WTC11 (cell line): ENCODE measurements at regions not wholly inside any gene's neighbourhood (a gene's known extent, or its start where the extent isn't known, plus 50 kb on each side); places are given as distances from the start of the nearest gene placed in this dataset.

Experiments
- ATAC-seq: fragments of 200-7000 bp; cut with Tn5 transposase; 2 replicates; pipeline ENCODE4 v1.10.0; 2021; ENCODE audit warnings: mild to moderate bottlenecking, moderate library complexity
- CTCF ChIA-PET: fragments of 300-600 bp; sonication (Branson Sonifier 250); formaldehyde crosslinking; loops from one replicate; lab custom pipeline; 2021; ENCODE audit warnings: antibody characterized with exemption; lab: Charles Lee
- POLR2A ChIA-PET: fragments of 350-600 bp; sonication (Branson Sonifier 250); formaldehyde crosslinking; loops from one replicate; lab custom pipeline; 2021; ENCODE audit warnings: antibody characterized with exemption; lab: Charles Lee
- DNase-seq: peaks from one replicate; pipeline ENCODE4 v3.0.0; 2021; ENCODE audit warnings: low spot score
- H3K27ac Mint-ChIP-seq: 2 replicates; pipeline ENCODE4 v1.8.0; 2021; ENCODE audit warnings: mixed read lengths
- H3K27me3 Mint-ChIP-seq: 2 replicates; pipeline ENCODE4 v1.8.0; 2021; ENCODE audit warnings: low read depth, mild to moderate bottlenecking, moderate library complexity, mixed read lengths
- H3K36me3 Mint-ChIP-seq: 2 replicates; pipeline ENCODE4 v1.8.0; 2021; ENCODE audit warnings: mixed read lengths
- H3K4me1 Mint-ChIP-seq: 2 replicates; pipeline ENCODE4 v1.8.0; 2022; ENCODE audit warnings: mixed read lengths
- H3K4me3 Mint-ChIP-seq: 2 replicates; pipeline ENCODE4 v1.8.0; 2021; ENCODE audit warnings: mild to moderate bottlenecking, moderate library complexity, mixed read lengths
- H3K9me3 Mint-ChIP-seq: 2 replicates; pipeline ENCODE4 v1.8.0; 2021; ENCODE audit warnings: mixed read lengths
- ATF1 ChIP-seq: sonication (generic); formaldehyde crosslinking; IDR thresholded peaks from 2 replicates; pipeline ENCODE4 v1.8.1; 2023; ENCODE audit warnings: mild to moderate bottlenecking, moderate library complexity, missing genetic modification reagents
- CBFB ChIP-seq: sonication (generic); formaldehyde crosslinking; IDR thresholded peaks from 2 replicates; pipeline ENCODE4 v1.8.1; 2022; ENCODE audit warnings: mild to moderate bottlenecking, low read depth, missing genetic modification reagents
- ESRRA ChIP-seq: sonication (generic); formaldehyde crosslinking; IDR thresholded peaks from 2 replicates; pipeline ENCODE4 v1.8.1; 2022; ENCODE audit warnings: mild to moderate bottlenecking, missing genetic modification reagents, borderline replicate concordance
- NR2C2 ChIP-seq: sonication (generic); formaldehyde crosslinking; IDR thresholded peaks from 2 replicates; pipeline ENCODE4 v1.8.0; 2022; ENCODE audit warnings: mild to moderate bottlenecking, missing genetic modification reagents
- NR3C1 ChIP-seq: sonication (generic); formaldehyde crosslinking; conservative IDR thresholded peaks from 2 replicates; pipeline ENCODE4 v1.8.1; 2023; ENCODE audit warnings: low read depth, mild to moderate bottlenecking, missing genetic modification reagents
- PRRX2 ChIP-seq: fragments of 250-450 bp; sonication (Bioruptor Pico); IDR thresholded peaks from 2 replicates; pipeline ENCODE4 v1.8.0; 2021; ENCODE audit warnings: mild to moderate bottlenecking
- SP1 ChIP-seq: sonication (generic); formaldehyde crosslinking; conservative IDR thresholded peaks from 2 replicates; pipeline ENCODE4 v1.8.1; 2022; ENCODE audit warnings: missing genetic modification reagents
- TEAD1 ChIP-seq: sonication (generic); formaldehyde crosslinking; IDR thresholded peaks from 2 replicates; pipeline ENCODE4 v1.8.0; 2022; ENCODE audit warnings: mild to moderate bottlenecking, missing genetic modification reagents
- TP53 ChIP-seq: sonication (generic); formaldehyde crosslinking; IDR thresholded peaks from 2 replicates; pipeline ENCODE4 v1.8.1; 2023; ENCODE audit warnings: mild to moderate bottlenecking, missing genetic modification reagents
- ZNF232 ChIP-seq: sonication (generic); formaldehyde crosslinking; IDR thresholded peaks from 2 replicates; pipeline ENCODE4 v1.8.0; 2022; ENCODE audit warnings: mild to moderate bottlenecking, missing genetic modification reagents
- ZNF423 ChIP-seq: fragments of 250-450 bp; sonication (Bioruptor Pico); IDR thresholded peaks from 2 replicates; pipeline ENCODE4 v2.1.2; 2022; ENCODE audit warnings: mild to moderate bottlenecking, moderate library complexity
- TF ChIP-seq, protein P1 (sequence below): sonication (generic); formaldehyde crosslinking; IDR thresholded peaks from 2 replicates; pipeline ENCODE4 v1.8.0; 2022; ENCODE audit warnings: mild to moderate bottlenecking, missing genetic modification reagents
- TF ChIP-seq, protein P2 (sequence below): fragments of 250-450 bp; sonication (Bioruptor Pico); conservative IDR thresholded peaks from 2 replicates; pipeline ENCODE4 v1.9.0; 2021; ENCODE audit warnings: mild to moderate bottlenecking
- TF ChIP-seq, protein P3 (sequence below): sonication (generic); formaldehyde crosslinking; IDR thresholded peaks from 2 replicates; pipeline ENCODE4 v1.8.1; 2023; ENCODE audit warnings: mild to moderate bottlenecking, missing genetic modification reagents, moderate library complexity
- TF ChIP-seq, protein P4 (sequence below): sonication (generic); formaldehyde crosslinking; IDR thresholded peaks from 2 replicates; pipeline ENCODE4 v1.8.0; 2023; ENCODE audit warnings: mild to moderate bottlenecking, missing genetic modification reagents
- TF ChIP-seq, protein P5 (sequence below): sonication (generic); formaldehyde crosslinking; IDR thresholded peaks from 2 replicates; pipeline ENCODE4 v1.8.1; 2023; ENCODE audit warnings: mild to moderate bottlenecking, missing genetic modification reagents, borderline replicate concordance
- TF ChIP-seq, protein P6 (sequence below): sonication (generic); formaldehyde crosslinking; IDR thresholded peaks from 2 replicates; pipeline ENCODE4 v1.8.0; 2022; ENCODE audit warnings: mild to moderate bottlenecking, missing genetic modification reagents
- TF ChIP-seq, protein P7 (sequence below): sonication (generic); formaldehyde crosslinking; IDR thresholded peaks from 2 replicates; pipeline ENCODE4 v1.8.1; 2022; ENCODE audit warnings: low read depth, mild to moderate bottlenecking, moderate library complexity, missing genetic modification reagents, borderline replicate concordance
- TF ChIP-seq, protein P8 (sequence below): sonication (generic); formaldehyde crosslinking; IDR thresholded peaks from 2 replicates; pipeline ENCODE4 v1.8.0; 2022; ENCODE audit warnings: mild to moderate bottlenecking, missing genetic modification reagents
- TF ChIP-seq, protein P9 (sequence below): sonication (generic); formaldehyde crosslinking; IDR thresholded peaks from 2 replicates; pipeline ENCODE4 v1.8.1; 2022; ENCODE audit warnings: missing genetic modification reagents, borderline replicate concordance

DNA sequence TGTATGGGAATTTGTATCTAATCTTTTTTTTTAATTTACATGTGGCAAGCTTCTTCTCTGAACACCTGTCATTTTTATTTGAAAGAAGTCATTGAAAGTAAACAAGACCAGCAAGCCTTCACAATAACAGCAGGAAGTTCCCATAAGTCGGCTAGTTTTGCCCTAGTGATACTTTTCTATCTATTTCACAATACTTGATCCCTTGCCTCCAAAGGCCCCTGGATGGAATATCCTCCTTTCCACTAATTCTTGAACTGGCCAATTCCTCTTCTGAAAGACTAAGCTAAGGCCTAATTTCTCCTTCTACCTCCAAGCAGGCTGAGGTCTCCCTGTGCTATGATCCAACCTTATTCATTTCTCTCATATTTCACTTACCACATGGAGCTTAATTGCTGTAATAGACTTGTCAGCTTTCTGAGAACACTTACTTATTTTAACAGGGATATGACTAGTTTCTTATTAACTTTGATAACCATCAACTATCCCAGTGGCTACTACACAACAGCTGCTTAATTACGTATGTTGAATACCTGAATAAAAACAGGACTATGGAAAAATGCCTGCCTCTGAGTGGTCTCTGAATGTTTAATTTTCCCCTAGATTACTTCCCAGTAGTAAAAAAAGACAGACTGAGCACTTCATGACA lies 194.2 kb downstream of the MAD2L1 start:
- Mint-ChIP-seq H3K36me3 (no peaks in the 10 kb centered on the region), H3K9me3 (no peaks in the 10 kb centered on the region), H3K27me3 (no peaks in the 10 kb centered on the region), H3K4me1 (peaks cover 12% of the 10 kb centered on the region), H3K27ac (no peak overlapping the region), H3K4me3 (no peak overlapping the region)
- ChIA-PET POLR2A (no interaction called here), CTCF (interaction anchor here (1.5 kb wide), 1 partner anchor 245 kb away, joined by 4 read pairs; no protein-coding TSS in a partner anchor)
- ATAC-seq (no peak), DNase-seq (no peak)
- TF ChIP-seq, protein P1, sequence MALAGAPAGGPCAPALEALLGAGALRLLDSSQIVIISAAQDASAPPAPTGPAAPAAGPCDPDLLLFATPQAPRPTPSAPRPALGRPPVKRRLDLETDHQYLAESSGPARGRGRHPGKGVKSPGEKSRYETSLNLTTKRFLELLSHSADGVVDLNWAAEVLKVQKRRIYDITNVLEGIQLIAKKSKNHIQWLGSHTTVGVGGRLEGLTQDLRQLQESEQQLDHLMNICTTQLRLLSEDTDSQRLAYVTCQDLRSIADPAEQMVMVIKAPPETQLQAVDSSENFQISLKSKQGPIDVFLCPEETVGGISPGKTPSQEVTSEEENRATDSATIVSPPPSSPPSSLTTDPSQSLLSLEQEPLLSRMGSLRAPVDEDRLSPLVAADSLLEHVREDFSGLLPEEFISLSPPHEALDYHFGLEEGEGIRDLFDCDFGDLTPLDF = no peak
- TF ChIP-seq, protein P2, sequence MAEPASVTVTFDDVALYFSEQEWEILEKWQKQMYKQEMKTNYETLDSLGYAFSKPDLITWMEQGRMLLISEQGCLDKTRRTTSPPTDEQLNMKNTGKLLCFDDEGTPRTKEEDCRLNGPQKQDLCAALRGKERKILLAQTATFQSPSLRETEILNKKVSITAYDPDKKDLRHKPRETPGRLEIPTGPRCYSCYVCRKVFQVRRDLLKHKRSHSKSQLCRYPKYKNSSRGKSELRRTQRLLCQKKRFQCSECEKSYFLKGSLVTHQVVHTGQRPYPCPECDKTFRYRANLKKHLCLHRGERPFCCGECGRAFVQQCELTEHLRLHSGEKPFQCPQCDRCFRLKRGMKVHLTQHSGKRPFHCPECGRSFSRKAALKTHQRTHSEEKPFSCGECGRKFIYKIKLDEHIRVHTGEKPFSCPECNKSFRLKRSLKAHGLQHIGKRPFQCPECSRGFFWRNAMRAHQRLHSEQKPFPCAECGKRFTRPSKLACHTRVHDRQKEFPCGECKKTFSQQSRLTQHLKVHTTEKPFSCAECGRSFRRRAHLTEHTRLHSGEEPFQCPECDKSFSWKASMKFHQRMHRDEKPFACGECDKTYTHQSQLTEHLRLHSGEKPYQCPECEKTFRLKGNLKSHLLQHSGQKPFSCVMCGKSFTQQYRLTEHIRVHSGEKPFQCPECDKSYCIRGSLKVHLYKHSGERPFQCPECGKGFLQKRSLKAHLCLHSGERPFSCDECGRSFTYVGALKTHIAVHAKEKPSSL (CRISPR knock-in tag) = no peak
- TF ChIP-seq, protein P3, sequence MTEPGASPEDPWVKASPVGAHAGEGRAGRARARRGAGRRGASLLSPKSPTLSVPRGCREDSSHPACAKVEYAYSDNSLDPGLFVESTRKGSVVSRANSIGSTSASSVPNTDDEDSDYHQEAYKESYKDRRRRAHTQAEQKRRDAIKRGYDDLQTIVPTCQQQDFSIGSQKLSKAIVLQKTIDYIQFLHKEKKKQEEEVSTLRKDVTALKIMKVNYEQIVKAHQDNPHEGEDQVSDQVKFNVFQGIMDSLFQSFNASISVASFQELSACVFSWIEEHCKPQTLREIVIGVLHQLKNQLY (CRISPR knock-in tag) = no peak
- TF ChIP-seq ZNF232 (CRISPR knock-in tag) (no peak), TEAD1 (CRISPR knock-in tag) (no peak), NR2C2 (CRISPR knock-in tag) (no peak)

DNA sequence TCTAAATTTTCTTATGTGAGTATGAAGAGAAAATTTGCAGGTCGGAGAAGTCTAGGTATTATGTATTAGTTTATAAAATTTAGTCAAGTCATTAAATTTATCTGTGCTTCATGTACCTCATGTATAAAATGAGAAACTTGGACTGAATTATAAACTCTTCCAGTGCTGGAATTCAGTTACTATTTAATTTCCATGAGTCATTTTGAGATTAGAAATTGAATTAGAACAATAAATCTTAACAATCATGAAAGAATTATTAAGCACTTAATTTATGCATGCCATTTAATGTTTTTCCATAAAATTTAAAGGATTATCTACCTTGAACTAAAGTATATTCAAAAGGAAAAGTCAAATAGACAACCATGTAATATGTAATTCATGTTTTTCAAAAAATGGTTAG lies 195.8 kb downstream of the MAD2L1 start:
- Mint-ChIP-seq H3K4me1 (peaks cover 12% of the 10 kb centered on the region), H3K27ac (no peak overlapping the region), H3K36me3 (no peaks in the 10 kb centered on the region), H3K4me3 (no peak overlapping the region), H3K9me3 (no peaks in the 10 kb centered on the region), H3K27me3 (no peaks in the 10 kb centered on the region)
- ATAC-seq = no peak
- ChIA-PET CTCF (no interaction called here), POLR2A (interaction anchor here (0.6 kb wide), 1 partner anchor 708 kb away, joined by 5 read pairs; no protein-coding TSS in a partner anchor)
- DNase-seq = no peak
- TF ChIP-seq SP1 (CRISPR knock-in tag) = no peak
- TF ChIP-seq, protein P4, sequence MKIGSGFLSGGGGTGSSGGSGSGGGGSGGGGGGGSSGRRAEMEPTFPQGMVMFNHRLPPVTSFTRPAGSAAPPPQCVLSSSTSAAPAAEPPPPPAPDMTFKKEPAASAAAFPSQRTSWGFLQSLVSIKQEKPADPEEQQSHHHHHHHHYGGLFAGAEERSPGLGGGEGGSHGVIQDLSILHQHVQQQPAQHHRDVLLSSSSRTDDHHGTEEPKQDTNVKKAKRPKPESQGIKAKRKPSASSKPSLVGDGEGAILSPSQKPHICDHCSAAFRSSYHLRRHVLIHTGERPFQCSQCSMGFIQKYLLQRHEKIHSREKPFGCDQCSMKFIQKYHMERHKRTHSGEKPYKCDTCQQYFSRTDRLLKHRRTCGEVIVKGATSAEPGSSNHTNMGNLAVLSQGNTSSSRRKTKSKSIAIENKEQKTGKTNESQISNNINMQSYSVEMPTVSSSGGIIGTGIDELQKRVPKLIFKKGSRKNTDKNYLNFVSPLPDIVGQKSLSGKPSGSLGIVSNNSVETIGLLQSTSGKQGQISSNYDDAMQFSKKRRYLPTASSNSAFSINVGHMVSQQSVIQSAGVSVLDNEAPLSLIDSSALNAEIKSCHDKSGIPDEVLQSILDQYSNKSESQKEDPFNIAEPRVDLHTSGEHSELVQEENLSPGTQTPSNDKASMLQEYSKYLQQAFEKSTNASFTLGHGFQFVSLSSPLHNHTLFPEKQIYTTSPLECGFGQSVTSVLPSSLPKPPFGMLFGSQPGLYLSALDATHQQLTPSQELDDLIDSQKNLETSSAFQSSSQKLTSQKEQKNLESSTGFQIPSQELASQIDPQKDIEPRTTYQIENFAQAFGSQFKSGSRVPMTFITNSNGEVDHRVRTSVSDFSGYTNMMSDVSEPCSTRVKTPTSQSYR (CRISPR knock-in tag) = no peak
- TF ChIP-seq, protein P5, sequence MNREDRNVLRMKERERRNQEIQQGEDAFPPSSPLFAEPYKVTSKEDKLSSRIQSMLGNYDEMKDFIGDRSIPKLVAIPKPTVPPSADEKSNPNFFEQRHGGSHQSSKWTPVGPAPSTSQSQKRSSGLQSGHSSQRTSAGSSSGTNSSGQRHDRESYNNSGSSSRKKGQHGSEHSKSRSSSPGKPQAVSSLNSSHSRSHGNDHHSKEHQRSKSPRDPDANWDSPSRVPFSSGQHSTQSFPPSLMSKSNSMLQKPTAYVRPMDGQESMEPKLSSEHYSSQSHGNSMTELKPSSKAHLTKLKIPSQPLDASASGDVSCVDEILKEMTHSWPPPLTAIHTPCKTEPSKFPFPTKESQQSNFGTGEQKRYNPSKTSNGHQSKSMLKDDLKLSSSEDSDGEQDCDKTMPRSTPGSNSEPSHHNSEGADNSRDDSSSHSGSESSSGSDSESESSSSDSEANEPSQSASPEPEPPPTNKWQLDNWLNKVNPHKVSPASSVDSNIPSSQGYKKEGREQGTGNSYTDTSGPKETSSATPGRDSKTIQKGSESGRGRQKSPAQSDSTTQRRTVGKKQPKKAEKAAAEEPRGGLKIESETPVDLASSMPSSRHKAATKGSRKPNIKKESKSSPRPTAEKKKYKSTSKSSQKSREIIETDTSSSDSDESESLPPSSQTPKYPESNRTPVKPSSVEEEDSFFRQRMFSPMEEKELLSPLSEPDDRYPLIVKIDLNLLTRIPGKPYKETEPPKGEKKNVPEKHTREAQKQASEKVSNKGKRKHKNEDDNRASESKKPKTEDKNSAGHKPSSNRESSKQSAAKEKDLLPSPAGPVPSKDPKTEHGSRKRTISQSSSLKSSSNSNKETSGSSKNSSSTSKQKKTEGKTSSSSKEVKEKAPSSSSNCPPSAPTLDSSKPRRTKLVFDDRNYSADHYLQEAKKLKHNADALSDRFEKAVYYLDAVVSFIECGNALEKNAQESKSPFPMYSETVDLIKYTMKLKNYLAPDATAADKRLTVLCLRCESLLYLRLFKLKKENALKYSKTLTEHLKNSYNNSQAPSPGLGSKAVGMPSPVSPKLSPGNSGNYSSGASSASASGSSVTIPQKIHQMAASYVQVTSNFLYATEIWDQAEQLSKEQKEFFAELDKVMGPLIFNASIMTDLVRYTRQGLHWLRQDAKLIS (CRISPR knock-in tag) = no peak
- no peak for TF ChIP-seq ZNF423 (CRISPR knock-in tag)
- no peak for TF ChIP-seq CBFB (CRISPR knock-in tag)
- TF ChIP-seq, protein P6, sequence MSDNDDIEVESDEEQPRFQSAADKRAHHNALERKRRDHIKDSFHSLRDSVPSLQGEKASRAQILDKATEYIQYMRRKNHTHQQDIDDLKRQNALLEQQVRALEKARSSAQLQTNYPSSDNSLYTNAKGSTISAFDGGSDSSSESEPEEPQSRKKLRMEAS (CRISPR knock-in tag) = no peak
- TF ChIP-seq, protein P7, sequence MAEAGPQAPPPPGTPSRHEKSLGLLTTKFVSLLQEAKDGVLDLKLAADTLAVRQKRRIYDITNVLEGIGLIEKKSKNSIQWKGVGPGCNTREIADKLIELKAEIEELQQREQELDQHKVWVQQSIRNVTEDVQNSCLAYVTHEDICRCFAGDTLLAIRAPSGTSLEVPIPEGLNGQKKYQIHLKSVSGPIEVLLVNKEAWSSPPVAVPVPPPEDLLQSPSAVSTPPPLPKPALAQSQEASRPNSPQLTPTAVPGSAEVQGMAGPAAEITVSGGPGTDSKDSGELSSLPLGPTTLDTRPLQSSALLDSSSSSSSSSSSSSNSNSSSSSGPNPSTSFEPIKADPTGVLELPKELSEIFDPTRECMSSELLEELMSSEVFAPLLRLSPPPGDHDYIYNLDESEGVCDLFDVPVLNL = no peak
- TF ChIP-seq, protein P8, sequence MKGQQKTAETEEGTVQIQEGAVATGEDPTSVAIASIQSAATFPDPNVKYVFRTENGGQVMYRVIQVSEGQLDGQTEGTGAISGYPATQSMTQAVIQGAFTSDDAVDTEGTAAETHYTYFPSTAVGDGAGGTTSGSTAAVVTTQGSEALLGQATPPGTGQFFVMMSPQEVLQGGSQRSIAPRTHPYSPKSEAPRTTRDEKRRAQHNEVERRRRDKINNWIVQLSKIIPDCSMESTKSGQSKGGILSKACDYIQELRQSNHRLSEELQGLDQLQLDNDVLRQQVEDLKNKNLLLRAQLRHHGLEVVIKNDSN = no peak
- TF ChIP-seq NR3C1 = no peak
- TF ChIP-seq PRRX2 (CRISPR knock-in tag) = no peak
- TF ChIP-seq TP53 (CRISPR knock-in tag) = no peak
- TF ChIP-seq, protein P9, sequence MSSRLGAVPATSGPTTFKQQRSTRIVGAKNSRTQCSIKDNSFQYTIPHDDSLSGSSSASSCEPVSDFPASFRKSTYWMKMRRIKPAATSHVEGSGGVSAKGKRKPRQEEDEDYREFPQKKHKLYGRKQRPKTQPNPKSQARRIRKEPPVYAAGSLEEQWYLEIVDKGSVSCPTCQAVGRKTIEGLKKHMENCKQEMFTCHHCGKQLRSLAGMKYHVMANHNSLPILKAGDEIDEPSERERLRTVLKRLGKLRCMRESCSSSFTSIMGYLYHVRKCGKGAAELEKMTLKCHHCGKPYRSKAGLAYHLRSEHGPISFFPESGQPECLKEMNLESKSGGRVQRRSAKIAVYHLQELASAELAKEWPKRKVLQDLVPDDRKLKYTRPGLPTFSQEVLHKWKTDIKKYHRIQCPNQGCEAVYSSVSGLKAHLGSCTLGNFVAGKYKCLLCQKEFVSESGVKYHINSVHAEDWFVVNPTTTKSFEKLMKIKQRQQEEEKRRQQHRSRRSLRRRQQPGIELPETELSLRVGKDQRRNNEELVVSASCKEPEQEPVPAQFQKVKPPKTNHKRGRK (CRISPR knock-in tag) = no peak
- TF ChIP-seq ATF1 = no peak
- TF ChIP-seq ESRRA (CRISPR knock-in tag) = no peak
